HG03097 (cell line): ENCODE measurements at regions not wholly inside any gene's neighbourhood (a gene's known extent, or its start where the extent isn't known, plus 50 kb on each side); places are given as distances from the start of the nearest gene placed in this dataset.
"Not testable (repeated sequence)": the region's sequence is repeated elsewhere in the genome, so short reads cannot be mapped to it uniquely, and the experiment has no call there.

Source experiments
- ATAC-seq: cut with Tn5 transposase; IDR thresholded peaks from one replicate; pipeline ENCODE4 v1.9.1; 2021; ENCODE audit not compliant: unreplicated experiment, low FRiP score

- no peak for ATAC-seq
Observed at GRCh38 chr4:59583845-59584568, 1616.1 kb upstream of the ADGRL3 start.

GRCh38 chr4:59597536-59598329 lies 1602.4 kb upstream of the ADGRL3 start:
- ATAC-seq, result no peak

- ATAC-seq, result no peak
Observed at GRCh38 chr4:59598330-59598618, 1601.9 kb upstream of the ADGRL3 start.

- ATAC-seq, result no peak
Observed at GRCh38 chr4:59608466-59608865, 1591.7 kb upstream of the ADGRL3 start.

GRCh38 chr4:59612235-59612634 lies 1587.9 kb upstream of the ADGRL3 start:
- no peak for ATAC-seq

GRCh38 chr4:59615316-59615715 lies 1584.8 kb upstream of the ADGRL3 start:
- ATAC-seq, result no peak

- no peak for ATAC-seq
Observed at GRCh38 chr4:59629348-59629747, 1570.8 kb upstream of the ADGRL3 start.

- ATAC-seq, result no peak
Observed at GRCh38 chr4:59630235-59630634, 1569.9 kb upstream of the ADGRL3 start.

GRCh38 chr4:59630922-59631321 lies 1569.2 kb upstream of the ADGRL3 start:
- no peak for ATAC-seq

GRCh38 chr4:59637596-59637995 lies 1562.5 kb upstream of the ADGRL3 start:
- no peak for ATAC-seq

GRCh38 chr4:59643682-59644081 lies 1556.4 kb upstream of the ADGRL3 start:
- no peak for ATAC-seq

- no peak for ATAC-seq
Observed at GRCh38 chr4:59644765-59645164, 1555.4 kb upstream of the ADGRL3 start.

GRCh38 chr4:59646082-59646481 lies 1554.0 kb upstream of the ADGRL3 start:
- ATAC-seq, result no peak

- ATAC-seq, result no peak
Observed at GRCh38 chr4:59647011-59647410, 1553.1 kb upstream of the ADGRL3 start.

- ATAC-seq, result no peak
Observed at GRCh38 chr4:59647500-59647899, 1552.6 kb upstream of the ADGRL3 start.

- ATAC-seq, result no peak
Observed at GRCh38 chr4:59650861-59651260, 1549.3 kb upstream of the ADGRL3 start.

GRCh38 chr4:59655996-59656395 lies 1544.1 kb upstream of the ADGRL3 start:
- no peak for ATAC-seq

- ATAC-seq, result no peak
Observed at GRCh38 chr4:59664771-59665170, 1535.4 kb upstream of the ADGRL3 start.

GRCh38 chr4:59666645-59667044 lies 1533.5 kb upstream of the ADGRL3 start:
- ATAC-seq, result no peak

GRCh38 chr4:59671037-59671436 lies 1529.1 kb upstream of the ADGRL3 start:
- ATAC-seq, result no peak

- ATAC-seq, result no peak
Observed at GRCh38 chr4:59676389-59676788, 1523.7 kb upstream of the ADGRL3 start.

GRCh38 chr4:59676992-59677391 lies 1523.1 kb upstream of the ADGRL3 start:
- not testable (repeated sequence) for ATAC-seq
